Ovary (tissue), 7 donors: ENCODE measurements at regions not wholly inside any gene's neighbourhood (a gene's known extent, or its start where the extent isn't known, plus 50 kb on each side); places are given as distances from the start of the nearest gene placed in this dataset.

Experiments
- DNase-seq, 5 donors: peaks; one replicate each; pipeline ENCODE4 v3.0.0-alpha.2; 2019 to 2020
- H3K27ac ChIP-seq, 2 donors: fragments of 200-600 bp; one replicate each; pipeline versions ENCODE4 v1.5.1 to v1.8.0; 2019 to 2022
- H3K27me3 ChIP-seq: fragments of 200-600 bp; one replicate; pipeline ENCODE4 v1.8.0; 2022
- H3K36me3 ChIP-seq: fragments of 200-600 bp; sonication (generic); one replicate; pipeline ENCODE4 v1.5.1; 2019
- H3K4me1 ChIP-seq: one replicate; pipeline ENCODE4 v1.8.1; 2013; ENCODE audit warnings: mild to moderate bottlenecking, moderate library complexity; ENCODE audit not compliant: insufficient read depth
- H3K4me3 ChIP-seq: fragments of 200-600 bp; sonication (generic); one replicate; pipeline ENCODE4 v1.5.1; 2017
- H3K9me3 ChIP-seq, 2 donors: fragments of 200-600 bp in 1 of 2; sonication (generic) in 1 of 2; one replicate each; pipeline versions ENCODE4 v1.5.1 to v1.8.1; 2013 to 2019; ENCODE audit warnings: mild to moderate bottlenecking in 1 of 2, moderate library complexity in 1 of 2
- CTCF ChIP-seq, 3 donors: fragments of 450-650 bp in 2 of 3; fragments of 200-600 bp in 1 of 3; IDR thresholded peaks; one replicate each; pipeline versions ENCODE4 v1.5.1 to v1.8.0; 2016 to 2022; ENCODE audit warnings: antibody characterized with exemption in 3 of 3, mild to moderate bottlenecking in 1 of 3
- EP300 ChIP-seq: sonication (generic); formaldehyde crosslinking; IDR thresholded peaks from one replicate; pipeline ENCODE4 v1.6.1; 2017; ENCODE audit warnings: antibody characterized with exemption
- POLR2A ChIP-seq: fragments of 450-650 bp; IDR thresholded peaks from one replicate; pipeline ENCODE4 v1.6.1; 2017; ENCODE audit warnings: antibody characterized with exemption, mild to moderate bottlenecking, moderate library complexity
- WGBS, 3 donors: extraction: QIAGEN DNeasy Blood & Tissue Kit in 1 of 3; methylation state at CpG; one replicate each; pipeline versions ENCODE4 v1.1.5 to v1.1.7; 2013 to 2017; 5-methylcytosine and 5-hydroxymethylcytosine counted together
- intact Hi-C, 4 donors: fragments of 100-400 bp; cut with DNase I; formaldehyde crosslinking; loops; one replicate each; pipeline versions ENCODE4 v1.11.0 to v1.15.1; 2022 to 2023
- donor health status: DM: no; HTN: no; CAD: no; lungs with moderate emphysema.
- donor health status: DM: no; HTN: no; CAD: no.
- donor health status: Bipolar disorder and iron deficiency.
- donor health status: DM: no; HTN: no; CAD: no.
- donor health status: DM: yes; HTN: yes; CAD: no.

DNA sequence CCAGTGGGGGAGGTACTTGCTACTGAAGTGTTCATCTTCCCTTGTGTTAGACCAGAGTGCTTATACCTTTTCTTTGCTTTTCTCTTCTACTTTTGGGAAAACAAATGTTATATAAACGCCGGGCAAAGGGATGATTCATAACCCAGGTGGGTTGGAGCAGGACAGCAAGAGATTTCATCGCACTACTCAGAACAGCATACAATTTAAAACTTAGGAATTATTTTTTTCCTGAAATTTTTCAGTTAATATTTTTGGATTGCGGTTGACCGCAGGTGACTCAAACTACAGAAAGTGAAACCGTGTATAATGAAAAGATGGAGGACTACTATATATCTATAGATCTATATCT, 270.0 kb upstream of the RGMA start:
- TF ChIP-seq CTCF (IDR thresholded peaks at IDR 0.05) (no peak), EP300 (no peak), POLR2A (no peak)
- DNase-seq, result no peak
- WGBS, 3 donors, result 58 to 77% (median 74%) methylated on average over 6 of the region's 6 CpGs
- H3K4me3 ChIP-seq, result no peak overlapping the region
- intact Hi-C loops, result no loop called here
- no peaks in the 10 kb centered on the region for H3K36me3 ChIP-seq
- H3K27ac ChIP-seq, result no peak overlapping the region
- H3K4me1 ChIP-seq, result no peaks in the 10 kb centered on the region
- H3K9me3 ChIP-seq, result no peaks in the 10 kb centered on the region
- no peaks in the 10 kb centered on the region for H3K27me3 ChIP-seq

- TF ChIP-seq EP300 (no peak), CTCF (IDR thresholded peaks at IDR 0.05) (no peak), POLR2A (no peak)
- DNase-seq, result no peak
- Histone ChIP-seq H3K27ac (no peak overlapping the region), H3K27me3 (no peaks in the 10 kb centered on the region), H3K4me1 (no peaks in the 10 kb centered on the region), H3K4me3 (no peak overlapping the region), H3K36me3 (no peaks in the 10 kb centered on the region), H3K9me3 (no peaks in the 10 kb centered on the region)
- WGBS, 3 donors, result 78 to 85% (median 84%) methylated on average over 19 of the region's 19 CpGs
- intact Hi-C loops, result no loop called here
Measured at GRCh38 chr15:93358166-93359059, 269.4 kb upstream of the RGMA start.

DNA sequence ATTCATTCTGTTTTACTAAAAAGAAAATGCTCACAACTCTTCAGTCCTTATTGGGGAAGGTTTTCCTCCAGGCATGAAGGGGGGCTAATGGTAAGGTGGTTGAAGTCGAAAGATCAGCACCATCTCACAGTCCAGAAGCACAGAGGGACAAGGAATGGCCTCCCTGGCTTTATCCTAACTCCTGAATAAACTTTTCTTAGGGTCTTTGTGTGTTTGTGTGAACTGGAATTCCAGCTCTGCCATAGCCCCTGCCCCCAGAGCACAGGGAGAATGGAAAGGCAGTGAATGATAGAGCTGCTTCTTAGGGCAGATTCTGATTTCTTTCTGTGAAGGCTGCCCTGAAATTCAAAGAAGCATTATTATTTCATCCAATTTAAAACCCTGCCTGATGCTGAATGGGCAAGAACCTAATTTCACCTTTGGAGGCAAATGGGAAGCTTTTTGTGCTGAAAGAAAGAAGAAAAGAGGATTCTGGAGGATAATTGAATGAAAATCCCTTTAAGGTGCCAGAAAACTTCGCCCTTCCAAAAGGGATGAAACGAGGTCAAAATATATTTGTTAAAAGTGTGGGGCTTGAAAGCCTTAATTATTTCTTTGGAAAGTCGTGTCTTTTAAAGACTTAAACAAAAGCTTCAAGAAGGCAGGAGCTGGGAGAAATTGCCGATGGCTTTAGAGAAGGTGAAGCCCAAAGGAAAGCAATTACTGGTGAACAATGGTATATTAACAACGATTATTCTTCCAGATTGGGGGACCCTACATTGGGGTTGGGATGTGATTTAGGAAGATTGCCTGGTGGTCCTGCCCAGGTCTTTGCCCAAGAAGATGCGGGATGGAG, 259.9 kb upstream of the RGMA start:
- no peak overlapping the region for H3K27ac ChIP-seq
- intact Hi-C loops, result no loop called here
- no peaks in the 10 kb centered on the region for H3K27me3 ChIP-seq
- H3K36me3 ChIP-seq, result no peaks in the 10 kb centered on the region
- DNase-seq, result no peak
- no peak overlapping the region for H3K4me3 ChIP-seq
- WGBS, 3 donors, result 84 to 86% (median 85%) methylated on average over 7 of the region's 7 CpGs
- no peaks in the 10 kb centered on the region for H3K9me3 ChIP-seq
- H3K4me1 ChIP-seq, result no peaks in the 10 kb centered on the region
- TF ChIP-seq CTCF (IDR thresholded peaks at IDR 0.05) (no peak), EP300 (no peak), POLR2A (no peak)

DNA sequence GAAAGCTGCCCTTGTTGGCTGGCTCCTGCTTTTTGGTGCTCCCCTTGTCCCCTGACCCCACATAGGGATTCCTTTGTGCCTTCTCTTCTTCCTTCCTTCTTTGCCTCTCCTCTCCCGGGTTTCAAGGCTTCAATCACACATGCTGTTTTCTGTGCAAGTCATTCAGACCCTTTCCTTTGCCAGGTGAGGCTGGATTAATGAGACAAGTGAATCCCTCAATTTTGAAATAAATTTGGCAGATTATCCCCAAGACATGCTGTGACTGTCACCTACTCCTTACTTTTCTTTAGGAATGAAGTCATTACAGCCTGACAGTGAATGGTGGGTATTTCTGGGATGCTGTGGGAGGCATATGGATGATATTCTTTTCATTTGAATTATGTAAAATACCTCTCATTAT, 259.0 kb upstream of the RGMA start:
- no peak for TF ChIP-seq CTCF (IDR thresholded peaks at IDR 0.05)
- no peak for TF ChIP-seq EP300
- no peak for TF ChIP-seq POLR2A
- H3K36me3 ChIP-seq, result no peaks in the 10 kb centered on the region
- no peak for DNase-seq
- no peak overlapping the region for H3K27ac ChIP-seq
- no peaks in the 10 kb centered on the region for H3K27me3 ChIP-seq
- H3K4me1 ChIP-seq, result no peaks in the 10 kb centered on the region
- no peak overlapping the region for H3K4me3 ChIP-seq
- H3K9me3 ChIP-seq, result no peaks in the 10 kb centered on the region
- intact Hi-C loops, result no loop called here
- WGBS, 3 donors, result 65 to 82% (median 68%) methylated on average over 1 of the region's 1 CpG
